KMS-11 (cell line): ENCODE measurements at regions not wholly inside any gene's neighbourhood (a gene's known extent, or its start where the extent isn't known, plus 50 kb on each side); places are given as distances from the start of the nearest gene placed in this dataset.

Experiments used
- H2AFZ ChIP-seq: fragments of 200-600 bp; sonication (generic); 2 replicates; pipeline ENCODE4 v1.6.1; 2016; ENCODE audit warnings: antibody characterized with exemption, mixed run types, low read depth
- H3K27ac ChIP-seq: fragments of 200-600 bp; sonication (generic); 2 replicates; pipeline ENCODE4 v1.6.1; 2016; ENCODE audit warnings: mild to moderate bottlenecking, mixed run types
- H3K27me3 ChIP-seq: fragments of 200-600 bp; sonication (generic); 2 replicates; pipeline ENCODE4 v1.6.1; 2017; ENCODE audit warnings: mild to moderate bottlenecking, low read depth, mixed run types, moderate library complexity; ENCODE audit not compliant: insufficient read depth
- H3K36me3 ChIP-seq: fragments of 200-600 bp; sonication (generic); 2 replicates; pipeline ENCODE4 v1.6.1; 2017; ENCODE audit warnings: mild to moderate bottlenecking, mixed run types; ENCODE audit not compliant: insufficient read depth
- H3K4me1 ChIP-seq: fragments of 200-600 bp; sonication (generic); 2 replicates; pipeline ENCODE4 v1.6.1; 2016; ENCODE audit warnings: mild to moderate bottlenecking, low read depth, mixed run types; ENCODE audit not compliant: poor library complexity, severe bottlenecking
- H3K4me2 ChIP-seq: fragments of 200-600 bp; sonication (generic); 2 replicates; pipeline ENCODE4 v1.7.0; 2016; ENCODE audit warnings: mild to moderate bottlenecking, mixed run types
- H3K4me3 ChIP-seq: fragments of 200-600 bp; sonication (generic); IDR thresholded peaks from 2 replicates; pipeline ENCODE4 v1.6.1; 2017; ENCODE audit warnings: low read depth, low read length, mixed read lengths; ENCODE audit not compliant: insufficient read depth
- H3K79me2 ChIP-seq: fragments of 200-600 bp; sonication (generic); 2 replicates; pipeline ENCODE4 v1.6.1; 2016; ENCODE audit warnings: low read depth, mixed run types; ENCODE audit not compliant: insufficient read depth
- H3K9ac ChIP-seq: fragments of 200-600 bp; sonication (generic); 2 replicates; pipeline ENCODE4 v1.6.1; 2016; ENCODE audit warnings: mild to moderate bottlenecking, mixed run types
- H4K20me1 ChIP-seq: fragments of 200-600 bp; sonication (generic); 2 replicates; pipeline ENCODE4 v1.6.1; 2016; ENCODE audit warnings: mild to moderate bottlenecking, mixed run types; ENCODE audit not compliant: insufficient read depth
- CTCF ChIP-seq: fragments of 200-600 bp; sonication (generic); conservative IDR thresholded peaks from 2 replicates; pipeline ENCODE4 v1.6.1; 2017; ENCODE audit warnings: low read depth, mild to moderate bottlenecking, antibody characterized with exemption, low read length, moderate library complexity, mixed read lengths

- Histone ChIP-seq H3K79me2 (no peaks in the 10 kb centered on the region), H3K9ac (no peak overlapping the region), H3K4me1 (no peaks in the 10 kb centered on the region), H3K27me3 (no peaks in the 10 kb centered on the region), H2AFZ (no peak overlapping the region), H3K36me3 (no peaks in the 10 kb centered on the region), H3K4me3 (no peak overlapping the region), H3K27ac (no peak overlapping the region), H3K4me2 (no peak overlapping the region), H4K20me1 (no peaks in the 10 kb centered on the region)
- TF ChIP-seq CTCF = no peak
These were observed 75.4 kb upstream of the SLC13A1 start for GRCh38 chr7:123275036-123275753.

DNA sequence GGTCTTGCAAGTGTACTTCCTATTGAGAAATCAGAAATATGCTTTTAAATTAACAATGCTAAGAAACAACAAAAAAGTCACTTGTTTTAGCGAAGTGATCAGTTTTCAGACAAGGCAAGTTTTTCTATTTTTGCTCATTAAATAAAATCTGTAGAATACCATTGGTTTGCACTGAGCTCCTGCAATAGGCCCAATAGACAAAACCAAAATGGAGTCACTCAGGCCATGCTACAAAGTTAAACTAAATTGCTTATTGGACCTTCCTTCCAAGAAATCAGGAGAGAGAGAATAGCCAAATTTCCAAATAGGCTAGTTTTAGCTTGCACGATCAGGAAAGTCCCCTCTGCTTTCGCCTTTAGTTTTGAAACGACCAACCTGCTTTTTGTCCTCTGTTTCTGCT lies 73.4 kb upstream of the SLC13A1 start:
- Histone ChIP-seq H3K4me1 (no peaks in the 10 kb centered on the region), H3K4me3 (no peak overlapping the region), H3K27me3 (no peaks in the 10 kb centered on the region), H3K79me2 (no peaks in the 10 kb centered on the region), H3K9ac (no peak overlapping the region), H3K36me3 (no peaks in the 10 kb centered on the region), H2AFZ (no peak overlapping the region), H3K4me2 (no peak overlapping the region), H3K27ac (no peak overlapping the region), H4K20me1 (no peaks in the 10 kb centered on the region)
- no peak for TF ChIP-seq CTCF

DNA sequence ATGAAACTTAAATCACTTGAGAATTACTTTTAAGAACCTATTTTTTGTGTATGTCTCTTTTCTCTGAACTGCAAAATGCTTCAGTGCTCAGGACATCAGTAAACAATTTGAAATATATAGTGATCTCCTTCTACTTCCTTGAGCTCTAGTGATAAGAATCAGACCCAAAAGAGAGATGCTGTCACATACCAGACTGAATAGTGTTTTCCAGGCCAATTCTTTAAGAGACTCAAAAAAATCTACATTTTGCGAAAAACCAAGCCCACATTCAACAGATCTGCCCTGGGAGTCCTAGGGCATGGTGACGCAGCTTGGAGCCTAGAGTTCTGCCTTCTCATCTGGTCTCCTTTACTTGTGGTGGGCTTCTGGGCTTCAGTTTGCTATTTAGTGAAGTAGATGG lies 72.1 kb upstream of the SLC13A1 start:
- no peaks in the 10 kb centered on the region for H3K4me1 ChIP-seq
- H3K36me3 ChIP-seq = no peaks in the 10 kb centered on the region
- H3K4me2 ChIP-seq = no peak overlapping the region
- no peaks in the 10 kb centered on the region for H3K27me3 ChIP-seq
- no peak overlapping the region for H3K27ac ChIP-seq
- H2AFZ ChIP-seq = no peak overlapping the region
- no peak for TF ChIP-seq CTCF
- no peak overlapping the region for H3K4me3 ChIP-seq
- H3K9ac ChIP-seq = no peak overlapping the region
- H4K20me1 ChIP-seq = no peaks in the 10 kb centered on the region
- no peaks in the 10 kb centered on the region for H3K79me2 ChIP-seq

- Histone ChIP-seq H2AFZ (no peak overlapping the region), H3K4me2 (no peak overlapping the region)
These were observed 71.5 kb upstream of the SLC13A1 start for GRCh38 chr7:123271231-123271630.

More at GRCh38 chr7:123271231-123271630, 71.5 kb upstream of the SLC13A1 start:
- H3K4me1 ChIP-seq = no peaks in the 10 kb centered on the region
- H3K79me2 ChIP-seq = no peaks in the 10 kb centered on the region
- H3K27ac ChIP-seq = no peak overlapping the region
- H4K20me1 ChIP-seq = no peaks in the 10 kb centered on the region
- TF ChIP-seq CTCF = no peak
- no peaks in the 10 kb centered on the region for H3K27me3 ChIP-seq
- no peak overlapping the region for H3K4me3 ChIP-seq
- H3K9ac ChIP-seq = no peak overlapping the region
- no peaks in the 10 kb centered on the region for H3K36me3 ChIP-seq
